OCI-LY3 (cell line): ENCODE measurements at regions not wholly inside any gene's neighbourhood (a gene's known extent, or its start where the extent isn't known, plus 50 kb on each side); places are given as distances from the start of the nearest gene placed in this dataset.

Source experiments
- CTCF ChIP-seq: fragments of 200-600, 300-600 bp; sonication (generic); IDR thresholded peaks from 2 replicates; pipeline ENCODE4 v1.5.1; 2014; ENCODE audit warnings: antibody characterized with exemption, low read length, low read depth
- EZH2phosphoT487 ChIP-seq: fragments of 200-600 bp; shearing (Covaris generic); IDR thresholded peaks from 2 replicates; pipeline ENCODE4 v1.6.1; 2018; ENCODE audit warnings: antibody characterized with exemption, mixed run types, low read depth

GRCh38 chr16:48950184-48950583 lies 331.5 kb downstream of the CBLN1 start:
- TF ChIP-seq CTCF (no peak), EZH2phosphoT487 (no peak)
